ENCODE measurements at regions not wholly inside any gene's neighbourhood (a gene's known extent, or its start where the extent isn't known, plus 50 kb on each side); places are given as distances from the start of the nearest gene placed in this dataset.

- H3K27ac ChIP-seq (ENCODE audit: insufficient read depth, low read depth, low read length) = no peak overlapping the region
- H3K9me3 ChIP-seq (replicated peaks; ENCODE audit: control insufficient read depth, insufficient read depth, low read length) = no peaks in the 10 kb centered on the region
- ChIA-PET POLR2A (no interaction called here), CTCF (no interaction called here)
- TF ChIP-seq JUN (IDR thresholded peaks at IDR 0.05; ENCODE audit: borderline replicate concordance, insufficient read depth, insufficient read length, low read depth) (no peak), POLR2A (IDR thresholded peaks at IDR 0.05; ENCODE audit: low read depth, low read length) (no peak), POLR2AphosphoS5 (IDR thresholded peaks at IDR 0.05; ENCODE audit: insufficient read depth, low read depth, low read length) (no peak), CTCF (IDR thresholded peaks at IDR 0.05; ENCODE audit: extremely low read depth in 1 of 2, insufficient read depth in 1 of 2, low read depth in 1 of 2, low read length in 2 of 2) (no peak), GATA2 (IDR thresholded peaks at IDR 0.05; ENCODE audit: insufficient read depth, insufficient read length, low read depth, low read length) (no peak), EZH2 (IDR thresholded peaks at IDR 0.05; ENCODE audit: borderline replicate concordance, low read depth, low read length, severe bottlenecking) (no peak), MYC (IDR thresholded peaks at IDR 0.05; ENCODE audit: low read depth, low read length) (no peak), FOS (IDR thresholded peaks at IDR 0.05; ENCODE audit: borderline replicate concordance, insufficient read depth, low read length) (no peak), MAX (IDR thresholded peaks at IDR 0.05; ENCODE audit: insufficient read depth, insufficient read length) (no peak)
- dilution Hi-C loops (cut with MboI; ENCODE audit: extremely low pct_ligation_motif_present, low sequenced_read_pairs) = no loop called here
- intact Hi-C loops (cut with micrococcal nuclease) = no loop called here
- no peak overlapping the region for H3K9ac ChIP-seq (replicated peaks; ENCODE audit: extremely low read depth, insufficient read depth, low read length)
- no peak for DNase-seq (ENCODE audit: low read depth, low spot score)
- H3K27me3 ChIP-seq (ENCODE audit: control insufficient read depth in 2 of 2, insufficient read depth in 2 of 2, low read length in 2 of 2) = no peaks in the 10 kb centered on the region
- no peaks in the 10 kb centered on the region for H3K36me3 ChIP-seq (ENCODE audit: control insufficient read depth in 2 of 2, extremely low read depth in 1 of 2, insufficient read depth in 2 of 2, low read length in 2 of 2)
- H3K79me2 ChIP-seq (ENCODE audit: control insufficient read depth, insufficient read depth, low read length) = no peaks in the 10 kb centered on the region
- no peak overlapping the region for H3K4me2 ChIP-seq (ENCODE audit: insufficient read depth, low read length)
- H3K9me1 ChIP-seq (replicated peaks; ENCODE audit: control insufficient read depth, extremely low read depth, insufficient read depth, low read length) = no peaks in the 10 kb centered on the region
- FAIRE-seq = no peak
- no peak overlapping the region for H2AFZ ChIP-seq (ENCODE audit: low read depth, low read length)
- BruUV-seq (replicated peaks) = no TSS peak
- H3K4me1 ChIP-seq (ENCODE audit: control insufficient read depth, extremely low read depth, insufficient read depth, low read length) = no peaks in the 10 kb centered on the region
- no peak overlapping the region for H3K4me3 ChIP-seq (replicated peaks in 1 of 3; ENCODE audit: insufficient read depth in 1 of 3, low read depth in 1 of 3, low read length in 3 of 3)
- H4K20me1 ChIP-seq (replicated peaks; ENCODE audit: control insufficient read depth, extremely low read depth, insufficient read depth, low read length) = no peaks in the 10 kb centered on the region
Observed at GRCh38 chr10:128915630-128916029, 551.4 kb upstream of the MGMT start.
